H1 (cell line): ENCODE measurements at regions not wholly inside any gene's neighbourhood (a gene's known extent, or its start where the extent isn't known, plus 50 kb on each side); places are given as distances from the start of the nearest gene placed in this dataset.

ENCODE experiments used
- CTCF ChIA-PET: fragments of 300-600 bp; sonication (Branson Sonifier 250); formaldehyde crosslinking; loops from one replicate; lab custom pipeline; 2021; ENCODE audit not compliant: partially characterized antibody; lab: Charles Lee
- POLR2A ChIA-PET: fragments of 300-600 bp; sonication (Branson Sonifier 250); formaldehyde crosslinking; loops from one replicate; lab custom pipeline; 2021; ENCODE audit warnings: inconsistent platforms; ENCODE audit not compliant: partially characterized antibody; lab: Charles Lee
- DNase-seq, 2 experiments: peaks; one replicate each; pipeline versions ENCODE4 v3.0.0 to v3.0.0-alpha.2; 2010 to 2022; ENCODE audit warnings: low spot score in 2 of 2, low read depth in 1 of 2, mixed read lengths in 1 of 2
- FAIRE-seq: peaks from 2 replicates; lab custom pipeline; 2011; peaks lifted over from hg19 to GRCh38; lab: Jason Lieb, UNC
- H2AFZ ChIP-seq: 2 replicates; pipeline ENCODE4 v1.8.1; 2012; ENCODE audit warnings: low read length, inconsistent platforms
- H2AK5ac ChIP-seq: 2 replicates; pipeline ENCODE4 v1.6.1; 2013; ENCODE audit warnings: low read depth, low read length
- H2BK120ac ChIP-seq: replicated peaks from 2 replicates; pipeline ENCODE3; 2013; ENCODE audit warnings: low read depth, low read length, inconsistent platforms
- H2BK12ac ChIP-seq: 2 replicates; pipeline ENCODE4 v1.6.1; 2013; ENCODE audit warnings: low read depth, low read length
- H2BK15ac ChIP-seq: 2 replicates; pipeline ENCODE4 v1.6.1; 2013; ENCODE audit warnings: low read length
- H2BK20ac ChIP-seq: 2 replicates; pipeline ENCODE4 v1.6.1; 2013; ENCODE audit warnings: low read length
- H2BK5ac ChIP-seq: 2 replicates; pipeline ENCODE4 v1.6.1; 2013; ENCODE audit warnings: low read depth, low read length
- H3K14ac ChIP-seq: 2 replicates; pipeline ENCODE4 v1.6.1; 2013; ENCODE audit warnings: inconsistent platforms; ENCODE audit not compliant: insufficient read length
- H3K18ac ChIP-seq: 2 replicates; pipeline ENCODE4 v1.6.1; 2013; ENCODE audit warnings: low read length; ENCODE audit errors: extremely low read depth
- H3K23ac ChIP-seq: 2 replicates; pipeline ENCODE4 v1.6.1; 2013; ENCODE audit warnings: inconsistent platforms; ENCODE audit not compliant: insufficient read length
- H3K23me2 ChIP-seq: 2 replicates; pipeline ENCODE4 v1.6.1; 2013; ENCODE audit warnings: low read depth, low read length
- H3K27ac ChIP-seq: 2 replicates; pipeline ENCODE4 v1.6.1; 2011; ENCODE audit warnings: low read depth, low read length, inconsistent platforms
- H3K27me3 ChIP-seq, 4 experiments: replicated peaks in 1 of 4; 1 replicate in 1 of 4; 2 replicates in 3 of 4; pipeline versions ENCODE4 v1.6.1 to v1.8.1; 2011 to 2013; ENCODE audit warnings: low read length in 3 of 4, mild to moderate bottlenecking in 3 of 4, inconsistent platforms in 2 of 4, mixed read lengths in 2 of 4, moderate library complexity in 1 of 4; ENCODE audit not compliant: control insufficient read depth in 3 of 4, insufficient read depth in 3 of 4; ENCODE audit errors: extremely low read depth in 1 of 4
- H3K36me3 ChIP-seq, 4 experiments: 2 replicates each; pipeline versions ENCODE4 v1.6.1 to v1.8.1; 2011 to 2013; ENCODE audit warnings: mild to moderate bottlenecking in 4 of 4, low read length in 3 of 4, moderate library complexity in 2 of 4, control low read depth in 1 of 4, inconsistent platforms in 1 of 4; ENCODE audit not compliant: insufficient read depth in 4 of 4, control insufficient read depth in 2 of 4
- H3K4ac ChIP-seq: replicated peaks from 2 replicates; pipeline ENCODE3; 2013; ENCODE audit warnings: low read length, low read depth, mixed read lengths, inconsistent platforms; ENCODE audit not compliant: insufficient read length
- H3K4me1 ChIP-seq, 4 experiments: replicated peaks in 1 of 4; 1 replicate in 1 of 4; 2 replicates in 3 of 4; pipeline versions ENCODE4 v1.6.1 to v1.8.1; 2011 to 2013; ENCODE audit warnings: low read length in 3 of 4, inconsistent platforms in 2 of 4, mixed read lengths in 1 of 4; ENCODE audit not compliant: insufficient read depth in 4 of 4, control insufficient read depth in 3 of 4
- H3K4me2 ChIP-seq, 2 experiments: 2 replicates each; pipeline versions ENCODE4 v1.6.1 to v1.8.1; 2011 to 2013; ENCODE audit warnings: low read depth in 2 of 2, low read length in 2 of 2, control low read depth in 1 of 2, inconsistent platforms in 1 of 2, mild to moderate bottlenecking in 1 of 2; ENCODE audit not compliant: insufficient read depth in 1 of 2
- H3K4me3 ChIP-seq, 4 experiments: fragments of 200-600, 300-600 bp in 1 of 4; sonication (generic), shearing (Covaris generic), sonication (Bioruptor Twin) in 1 of 4; 2 replicates each; pipeline versions ENCODE4 v1.5.1 to v1.8.1; 2011 to 2016; ENCODE audit warnings: low read length in 4 of 4, low read depth in 3 of 4, control low read depth in 2 of 4, inconsistent platforms in 2 of 4, mild to moderate bottlenecking in 2 of 4, mixed read lengths in 1 of 4, moderate library complexity in 1 of 4; ENCODE audit not compliant: insufficient read depth in 2 of 4; ENCODE audit errors: extremely low read depth in 1 of 4
- H3K56ac ChIP-seq: replicated peaks from 2 replicates; pipeline ENCODE3; 2013; ENCODE audit warnings: low read depth, mild to moderate bottlenecking, mixed read lengths, low read length, inconsistent platforms; ENCODE audit not compliant: insufficient read length
- H3K79me1 ChIP-seq: 2 replicates; pipeline ENCODE4 v1.6.1; 2013; ENCODE audit warnings: low read depth, low read length, control low read depth
- H3K79me2 ChIP-seq, 2 experiments: 2 replicates each; pipeline versions ENCODE4 v1.6.1 to v1.8.1; 2012 to 2013; ENCODE audit warnings: low read length in 2 of 2, mild to moderate bottlenecking in 2 of 2, inconsistent platforms in 1 of 2; ENCODE audit not compliant: insufficient read depth in 2 of 2, control insufficient read depth in 1 of 2
- H3K9ac ChIP-seq, 4 experiments: replicated peaks in 1 of 4; 1 replicate in 1 of 4; 2 replicates in 3 of 4; pipeline versions ENCODE4 v1.6.1 to v1.8.1; 2011 to 2013; ENCODE audit warnings: low read depth in 3 of 4, low read length in 3 of 4, control low read depth in 2 of 4, mild to moderate bottlenecking in 2 of 4, moderate library complexity in 2 of 4, inconsistent platforms in 1 of 4; ENCODE audit errors: extremely low read depth in 1 of 4
- H3K9me3 ChIP-seq, 2 experiments: 2 replicates each; pipeline versions ENCODE4 v1.6.1 to v1.8.1; 2012 to 2013; ENCODE audit warnings: mild to moderate bottlenecking in 2 of 2, moderate library complexity in 2 of 2, control low read depth in 1 of 2, inconsistent platforms in 1 of 2, low read depth in 1 of 2, low read length in 1 of 2, mixed read lengths in 1 of 2; ENCODE audit not compliant: insufficient read depth in 2 of 2
- H4K20me1 ChIP-seq, 2 experiments: replicated peaks in 1 of 2; 2 replicates each; pipeline versions ENCODE3 to v1.8.1; 2011 to 2013; ENCODE audit warnings: inconsistent platforms in 2 of 2, low read length in 2 of 2, mild to moderate bottlenecking in 1 of 2; ENCODE audit not compliant: insufficient read depth in 2 of 2, control insufficient read depth in 1 of 2
- H4K5ac ChIP-seq: 2 replicates; pipeline ENCODE4 v1.6.1; 2013; ENCODE audit warnings: low read length, low read depth, mixed read lengths, inconsistent platforms; ENCODE audit not compliant: insufficient read length
- H4K8ac ChIP-seq: 2 replicates; pipeline ENCODE4 v1.8.0; 2013; ENCODE audit warnings: mild to moderate bottlenecking, moderate library complexity, low read length, inconsistent platforms; ENCODE audit not compliant: insufficient read depth; ENCODE audit errors: extremely low read depth
- H4K91ac ChIP-seq: replicated peaks from 2 replicates; pipeline ENCODE3; 2013; ENCODE audit warnings: low read length, mixed read lengths, inconsistent platforms; ENCODE audit not compliant: insufficient read length
- RXRA ChIP-seq: IDR thresholded peaks from 2 replicates; pipeline ENCODE4 v1.6.1; 2011; ENCODE audit warnings: low read depth, mild to moderate bottlenecking, low read length, moderate library complexity; ENCODE audit not compliant: insufficient read depth
- WGBS, 2 experiments: shearing (Covaris generic) in 1 of 2; methylation state at CpG; one replicate each; pipeline versions ENCODE4 v1.1.6 to v1.1.7; 2013 to 2015; ENCODE audit warnings: low lambda C conversion rate in 2 of 2, mixed read lengths in 2 of 2, inconsistent platforms in 1 of 2, low coverage in 1 of 2, missing lambda C conversion rate in 1 of 2; ENCODE audit not compliant: insufficient replicate concordance in 2 of 2, insufficient coverage in 1 of 2, insufficient read length in 1 of 2; ENCODE audit errors: extremely low coverage in 1 of 2, missing lambda C conversion rate in 1 of 2; 5-methylcytosine and 5-hydroxymethylcytosine counted together

GRCh38 chr21:18902660-18903059 is 499.1 kb upstream of the TMPRSS15 start:
- Histone ChIP-seq H2BK20ac (no peak overlapping the region), H4K91ac (no peak overlapping the region), H2BK12ac (no peak overlapping the region), H3K14ac (no peak overlapping the region), H3K79me1 (no peaks in the 10 kb centered on the region), H3K79me2 (no peaks in the 10 kb centered on the region), H3K36me3 (no peaks in the 10 kb centered on the region), H2AK5ac (no peak overlapping the region), H2BK5ac (no peak overlapping the region), H4K5ac (no peak overlapping the region), H3K4me1 (no peaks in the 10 kb centered on the region), H3K18ac (no peak overlapping the region), H3K4ac (no peak overlapping the region), H3K9me3 (no peaks in the 10 kb centered on the region), H2AFZ (no peak overlapping the region), H3K23me2 (no peaks in the 10 kb centered on the region), H3K27ac (no peak overlapping the region), H3K4me2 (no peak overlapping the region), H3K9ac (no peak overlapping the region), H2BK15ac (no peak overlapping the region), H3K23ac (no peak overlapping the region), H2BK120ac (no peak overlapping the region), H3K27me3 (no peaks in the 10 kb centered on the region), H3K4me3 (no peak overlapping the region), H3K56ac (no peak overlapping the region), H4K20me1 (no peaks in the 10 kb centered on the region), H4K8ac (no peak overlapping the region)
- ChIA-PET CTCF (interaction anchor here (0.8 kb wide), 1 partner anchor 19 kb away, joined by 3 read pairs; no protein-coding TSS in a partner anchor), POLR2A (no interaction called here)
- 90% methylated on average over 3 of the region's 3 CpGs; no CpG with 5 or more reads in 1 of the 2 experiments for WGBS, 2 experiments
- no peak for TF ChIP-seq RXRA
- FAIRE-seq (no peak), DNase-seq (no peak)
